ENCODE measurements at regions not wholly inside any gene's neighbourhood (a gene's known extent, or its start where the extent isn't known, plus 50 kb on each side); places are given as distances from the start of the nearest gene placed in this dataset.

DNA sequence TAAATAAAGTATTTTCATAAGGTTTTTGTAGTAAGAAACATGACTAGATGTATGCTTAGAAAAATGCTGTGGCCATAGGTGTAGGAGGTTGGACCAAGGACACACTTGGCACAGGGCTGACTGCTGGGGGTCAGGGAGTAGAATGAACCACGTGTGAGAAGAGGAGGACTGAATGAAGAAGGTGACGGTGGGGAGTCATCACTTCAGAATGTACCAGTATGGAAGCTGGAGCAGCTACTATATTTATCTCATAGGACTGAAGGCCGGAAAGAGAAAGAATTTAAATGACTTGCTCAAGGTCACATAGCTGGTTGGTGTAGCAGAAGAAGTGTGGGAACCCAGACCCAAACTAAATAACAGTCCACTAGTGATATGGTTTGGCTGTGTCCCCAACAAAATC lies 79.8 kb upstream of the HAO2 start:
- Histone ChIP-seq H3K4me3 (ENCODE audit: low read depth in 2 of 2, low read length in 2 of 2) (no peak overlapping the region), H3K36me3 (ENCODE audit: control insufficient read depth, insufficient read depth, low read length) (no peaks in the 10 kb centered on the region), H3K4me1 (ENCODE audit: control insufficient read depth, insufficient read depth, low read length) (no peaks in the 10 kb centered on the region), H3K27ac (ENCODE audit: low read length) (no peak overlapping the region), H3K27me3 (ENCODE audit: control insufficient read depth, insufficient read depth, low read length) (no peaks in the 10 kb centered on the region), H3K9me3 (ENCODE audit: control insufficient read depth, insufficient read depth, low read depth, low read length) (no peaks in the 10 kb centered on the region)
- CTCF ChIA-PET = no interaction called here
- no TSS peak for BruUV-seq (replicated peaks)
- no peak for DNase-seq (ENCODE audit: low read depth, low spot score)
- POLR2A ChIA-PET = no interaction called here
- in situ Hi-C loops (cut with HindIII; ENCODE audit: low pct_unique_long_range_greater_than_20kb, low sequenced_read_pairs) (no loop called here), intact Hi-C loops (cut with micrococcal nuclease; ENCODE audit: unreplicated experiment) (no loop called here)
- TF ChIP-seq REST (IDR thresholded peaks at IDR 0.05; ENCODE audit: insufficient read depth in 1 of 2, low read depth in 2 of 2, low read length in 1 of 2) = no peak
- no peak for TF ChIP-seq POLR2AphosphoS5 (IDR thresholded peaks at IDR 0.05; ENCODE audit: low read depth, low read length)
- TF ChIP-seq SIN3A (IDR thresholded peaks at IDR 0.05; ENCODE audit: borderline replicate concordance, insufficient read depth, low read depth, low read length) = no peak
- TF ChIP-seq, protein P1, sequence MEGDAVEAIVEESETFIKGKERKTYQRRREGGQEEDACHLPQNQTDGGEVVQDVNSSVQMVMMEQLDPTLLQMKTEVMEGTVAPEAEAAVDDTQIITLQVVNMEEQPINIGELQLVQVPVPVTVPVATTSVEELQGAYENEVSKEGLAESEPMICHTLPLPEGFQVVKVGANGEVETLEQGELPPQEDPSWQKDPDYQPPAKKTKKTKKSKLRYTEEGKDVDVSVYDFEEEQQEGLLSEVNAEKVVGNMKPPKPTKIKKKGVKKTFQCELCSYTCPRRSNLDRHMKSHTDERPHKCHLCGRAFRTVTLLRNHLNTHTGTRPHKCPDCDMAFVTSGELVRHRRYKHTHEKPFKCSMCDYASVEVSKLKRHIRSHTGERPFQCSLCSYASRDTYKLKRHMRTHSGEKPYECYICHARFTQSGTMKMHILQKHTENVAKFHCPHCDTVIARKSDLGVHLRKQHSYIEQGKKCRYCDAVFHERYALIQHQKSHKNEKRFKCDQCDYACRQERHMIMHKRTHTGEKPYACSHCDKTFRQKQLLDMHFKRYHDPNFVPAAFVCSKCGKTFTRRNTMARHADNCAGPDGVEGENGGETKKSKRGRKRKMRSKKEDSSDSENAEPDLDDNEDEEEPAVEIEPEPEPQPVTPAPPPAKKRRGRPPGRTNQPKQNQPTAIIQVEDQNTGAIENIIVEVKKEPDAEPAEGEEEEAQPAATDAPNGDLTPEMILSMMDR (IDR thresholded peaks at IDR 0.05) = no peak
- ATAC-seq = no peak

DNA sequence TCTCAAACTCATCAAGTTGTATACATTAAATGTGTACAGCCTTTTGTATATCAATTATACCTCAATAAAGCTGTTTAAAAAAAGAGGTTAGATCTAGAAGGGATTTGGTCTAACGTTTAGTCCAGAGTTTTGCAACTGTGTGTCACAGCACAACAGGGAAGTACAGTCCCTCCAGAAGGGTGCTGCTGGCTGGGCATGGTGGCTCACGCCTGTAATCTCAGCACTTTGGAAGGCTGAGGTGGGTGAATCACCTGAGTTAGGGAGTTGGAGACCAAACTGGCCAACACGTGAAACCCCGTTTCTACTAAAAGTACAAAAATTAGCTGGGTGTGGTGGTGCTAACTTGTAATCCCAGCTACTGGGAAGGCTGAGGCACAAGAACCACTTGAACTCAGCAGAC lies 78.3 kb upstream of the HAO2 start:
- no peak for ATAC-seq
- Histone ChIP-seq H3K4me1 (ENCODE audit: control insufficient read depth, insufficient read depth, low read length) (no peaks in the 10 kb centered on the region), H3K27ac (ENCODE audit: low read length) (no peak overlapping the region), H3K9me3 (ENCODE audit: control insufficient read depth, insufficient read depth, low read depth, low read length) (no peaks in the 10 kb centered on the region), H3K36me3 (ENCODE audit: control insufficient read depth, insufficient read depth, low read length) (no peaks in the 10 kb centered on the region), H3K4me3 (ENCODE audit: low read depth in 2 of 2, low read length in 2 of 2) (no peak overlapping the region), H3K27me3 (ENCODE audit: control insufficient read depth, insufficient read depth, low read length) (no peaks in the 10 kb centered on the region)
- in situ Hi-C loops (cut with HindIII; ENCODE audit: low pct_unique_long_range_greater_than_20kb, low sequenced_read_pairs) = no loop called here
- ChIA-PET CTCF (no interaction called here), POLR2A (no interaction called here)
- intact Hi-C loops (cut with micrococcal nuclease; ENCODE audit: unreplicated experiment) = no loop called here
- no peak for DNase-seq (ENCODE audit: low read depth, low spot score)
- BruUV-seq (replicated peaks) = no TSS peak
- TF ChIP-seq TCF7L2 (IDR thresholded peaks at IDR 0.05; ENCODE audit: low read depth, low read length) (no peak), POLR2AphosphoS5 (IDR thresholded peaks at IDR 0.05; ENCODE audit: low read depth, low read length) (no peak), SIN3A (IDR thresholded peaks at IDR 0.05; ENCODE audit: borderline replicate concordance, insufficient read depth, low read depth, low read length) (no peak), REST (IDR thresholded peaks at IDR 0.05; ENCODE audit: insufficient read depth in 1 of 2, low read depth in 2 of 2, low read length in 1 of 2) (no peak)
- TF ChIP-seq, protein P1 (IDR thresholded peaks at IDR 0.05) = no peak

Measured in Panc1 (cell line).